ENCODE measurements at regions not wholly inside any gene's neighbourhood (a gene's known extent, or its start where the extent isn't known, plus 50 kb on each side); places are given as distances from the start of the nearest gene placed in this dataset.

DNA sequence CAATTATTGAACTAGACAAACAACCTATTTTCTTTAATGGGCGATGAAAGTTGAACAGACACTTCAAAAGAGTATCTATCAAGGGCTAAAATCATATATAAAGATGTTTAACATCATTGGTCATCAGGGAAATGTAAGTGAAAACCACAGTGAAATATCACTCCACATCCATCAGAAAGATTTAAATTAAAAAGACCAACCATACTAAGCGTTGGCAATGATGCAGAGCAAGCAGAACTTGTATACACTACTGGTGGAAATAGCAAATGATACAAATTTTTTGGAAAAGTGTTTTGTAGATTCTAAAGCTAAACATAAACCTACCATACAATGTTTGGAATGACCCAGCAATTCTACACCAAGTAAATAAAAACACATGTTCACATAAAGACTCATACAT lies 65.9 kb upstream of the THBS1 start:
- in situ Hi-C loops (cut with HindIII; ENCODE audit: extremely low pct_ligation_motif_present, low pct_unique_long_range_greater_than_20kb) = no loop called here
- Histone ChIP-seq H3K9ac (ENCODE audit: insufficient read depth, low read depth, low read length) (no peak overlapping the region), H3K27ac (ENCODE audit: extremely low read length, insufficient read depth, low read length) (no peak overlapping the region), H4K20me1 (ENCODE audit: insufficient read depth, low read length) (no peaks in the 10 kb centered on the region), H3K4me3 (replicated peaks in 1 of 3; ENCODE audit: insufficient read depth in 1 of 3, low read depth in 2 of 3, low read length in 3 of 3) (no peak overlapping the region), H3K27me3 (ENCODE audit: control insufficient read depth in 1 of 2, insufficient read depth in 2 of 2, low read length in 2 of 2) (peaks cover 2 to 35% of the 10 kb centered on the region in 2 experiments; a peak in 3 of 5 replicates), H2AFZ (ENCODE audit: low read length) (no peak overlapping the region), H3K4me1 (ENCODE audit: insufficient read depth, low read length) (no peaks in the 10 kb centered on the region), H3K4me2 (ENCODE audit: low read depth, low read length) (no peak overlapping the region), H3K9me3 (ENCODE audit: low read length) (0 out of 2 replicates have a peak, but pooled peaks cover 5% of the 10 kb centered on the region), H3K79me2 (ENCODE audit: insufficient read depth, low read length) (no peaks in the 10 kb centered on the region), H3K36me3 (replicated peaks in 1 of 2; ENCODE audit: control insufficient read depth in 1 of 2, insufficient read depth in 2 of 2, low read length in 2 of 2) (no peaks in the 10 kb centered on the region)
- POLR2A ChIA-PET = no interaction called here
- 25% methylated on average over 2 of the region's 2 CpGs for WGBS (ENCODE audit: low lambda C conversion rate)
- no TSS peak for BruUV-seq (replicated peaks)
- ATAC-seq (no peak), FAIRE-seq (no peak), DNase-seq (ENCODE audit: low spot score) (no peak)
- intact Hi-C loops (cut with micrococcal nuclease; ENCODE audit: unreplicated experiment) = no loop called here
- CTCF ChIA-PET (ENCODE audit: low intra/inter-chr PET ratio, low total read pairs) = no interaction called here
- no peak for TF ChIP-seq STAG1 (CRISPR knock-in tag; IDR thresholded peaks at IDR 0.05)
- TF ChIP-seq ZNF3 (CRISPR knock-in tag; IDR thresholded peaks at IDR 0.05) = no peak
- no peak for TF ChIP-seq ZNF451 (CRISPR knock-in tag; IDR thresholded peaks at IDR 0.05)
- TF ChIP-seq, protein P1, sequence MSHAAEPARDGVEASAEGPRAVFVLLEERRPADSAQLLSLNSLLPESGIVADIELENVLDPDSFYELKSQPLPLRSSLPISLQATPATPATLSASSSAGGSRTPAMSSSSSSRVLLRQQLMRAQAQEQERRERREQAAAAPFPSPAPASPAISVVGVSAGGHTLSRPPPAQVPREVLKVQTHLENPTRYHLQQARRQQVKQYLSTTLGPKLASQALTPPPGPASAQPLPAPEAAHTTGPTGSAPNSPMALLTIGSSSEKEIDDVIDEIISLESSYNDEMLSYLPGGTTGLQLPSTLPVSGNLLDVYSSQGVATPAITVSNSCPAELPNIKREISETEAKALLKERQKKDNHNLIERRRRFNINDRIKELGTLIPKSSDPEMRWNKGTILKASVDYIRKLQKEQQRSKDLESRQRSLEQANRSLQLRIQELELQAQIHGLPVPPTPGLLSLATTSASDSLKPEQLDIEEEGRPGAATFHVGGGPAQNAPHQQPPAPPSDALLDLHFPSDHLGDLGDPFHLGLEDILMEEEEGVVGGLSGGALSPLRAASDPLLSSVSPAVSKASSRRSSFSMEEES (CRISPR knock-in tag; IDR thresholded peaks at IDR 0.05) = no peak
- TF ChIP-seq MLLT10 (CRISPR knock-in tag; IDR thresholded peaks at IDR 0.05) = no peak
- TF ChIP-seq, protein P2, sequence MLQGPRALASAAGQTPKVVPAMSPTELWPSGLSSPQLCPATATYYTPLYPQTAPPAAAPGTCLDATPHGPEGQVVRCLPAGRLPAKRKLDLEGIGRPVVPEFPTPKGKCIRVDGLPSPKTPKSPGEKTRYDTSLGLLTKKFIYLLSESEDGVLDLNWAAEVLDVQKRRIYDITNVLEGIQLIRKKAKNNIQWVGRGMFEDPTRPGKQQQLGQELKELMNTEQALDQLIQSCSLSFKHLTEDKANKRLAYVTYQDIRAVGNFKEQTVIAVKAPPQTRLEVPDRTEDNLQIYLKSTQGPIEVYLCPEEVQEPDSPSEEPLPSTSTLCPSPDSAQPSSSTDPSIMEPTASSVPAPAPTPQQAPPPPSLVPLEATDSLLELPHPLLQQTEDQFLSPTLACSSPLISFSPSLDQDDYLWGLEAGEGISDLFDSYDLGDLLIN (CRISPR knock-in tag; IDR thresholded peaks at IDR 0.05; ENCODE audit: borderline replicate concordance) = no peak

DNA sequence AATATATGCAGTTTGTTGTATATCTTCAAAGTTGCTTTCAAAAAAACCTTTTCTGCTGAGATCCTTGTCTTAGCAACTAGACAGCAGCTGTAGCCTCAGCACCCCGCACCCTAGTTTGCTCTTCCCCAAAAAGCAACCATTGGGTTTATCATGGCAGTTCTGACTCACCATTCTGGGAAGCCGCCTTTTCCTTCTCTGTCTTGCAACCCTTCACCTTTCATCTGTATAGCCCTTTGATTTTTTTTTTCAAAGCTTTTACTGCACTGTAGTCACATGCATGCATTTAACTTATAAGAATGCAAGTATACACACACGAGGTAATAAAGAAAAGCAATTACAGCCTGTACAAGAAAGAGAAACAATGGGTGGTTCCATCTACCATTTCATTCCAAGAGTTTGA lies 65.1 kb upstream of the THBS1 start:
- no TSS peak for BruUV-seq (replicated peaks)
- no peak for FAIRE-seq

More for the DNA sequence above, 65.1 kb upstream of the THBS1 start:
- no peak overlapping the region for H2AFZ ChIP-seq (ENCODE audit: low read length)
- no peak overlapping the region for H3K4me3 ChIP-seq (replicated peaks in 1 of 3; ENCODE audit: insufficient read depth in 1 of 3, low read depth in 2 of 3, low read length in 3 of 3)
- in situ Hi-C loops (cut with HindIII; ENCODE audit: extremely low pct_ligation_motif_present, low pct_unique_long_range_greater_than_20kb) = no loop called here
- intact Hi-C loops (cut with micrococcal nuclease; ENCODE audit: unreplicated experiment) = no loop called here
- H3K27me3 ChIP-seq (ENCODE audit: control insufficient read depth in 1 of 2, insufficient read depth in 2 of 2, low read length in 2 of 2) = peaks cover 2 to 32% of the 10 kb centered on the region in 2 experiments; a peak in 3 of 5 replicates
- DNase-seq (ENCODE audit: low spot score) (no peak), ATAC-seq (no peak)
- ChIA-PET CTCF (ENCODE audit: low intra/inter-chr PET ratio, low total read pairs) (no interaction called here), POLR2A (no interaction called here)
- H3K4me1 ChIP-seq (ENCODE audit: insufficient read depth, low read length) = no peaks in the 10 kb centered on the region
- WGBS (ENCODE audit: low lambda C conversion rate) = 27% methylated on average over 3 of the region's 3 CpGs
- H3K9me3 ChIP-seq (ENCODE audit: low read length) = 0 out of 2 replicates have a peak, but pooled peaks cover 5% of the 10 kb centered on the region
- H3K27ac ChIP-seq (ENCODE audit: extremely low read length, insufficient read depth, low read length) = no peak overlapping the region
- H3K36me3 ChIP-seq (replicated peaks in 1 of 2; ENCODE audit: control insufficient read depth in 1 of 2, insufficient read depth in 2 of 2, low read length in 2 of 2) = no peaks in the 10 kb centered on the region
- no peak overlapping the region for H3K4me2 ChIP-seq (ENCODE audit: low read depth, low read length)
- H3K79me2 ChIP-seq (ENCODE audit: insufficient read depth, low read length) = no peaks in the 10 kb centered on the region
- no peak overlapping the region for H3K9ac ChIP-seq (ENCODE audit: insufficient read depth, low read depth, low read length)
- TF ChIP-seq ZNF24 (IDR thresholded peaks at IDR 0.05) (no peak), RORA (CRISPR knock-in tag; IDR thresholded peaks at IDR 0.05) (no peak), TEAD2 (CRISPR knock-in tag; IDR thresholded peaks at IDR 0.05) (no peak), ZNF367 (CRISPR knock-in tag; IDR thresholded peaks at IDR 0.05; ENCODE audit: borderline replicate concordance) (no peak)
- TF ChIP-seq, protein P3, sequence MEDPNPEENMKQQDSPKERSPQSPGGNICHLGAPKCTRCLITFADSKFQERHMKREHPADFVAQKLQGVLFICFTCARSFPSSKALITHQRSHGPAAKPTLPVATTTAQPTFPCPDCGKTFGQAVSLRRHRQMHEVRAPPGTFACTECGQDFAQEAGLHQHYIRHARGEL (CRISPR knock-in tag; IDR thresholded peaks at IDR 0.05) = no peak
- TF ChIP-seq, protein P4, sequence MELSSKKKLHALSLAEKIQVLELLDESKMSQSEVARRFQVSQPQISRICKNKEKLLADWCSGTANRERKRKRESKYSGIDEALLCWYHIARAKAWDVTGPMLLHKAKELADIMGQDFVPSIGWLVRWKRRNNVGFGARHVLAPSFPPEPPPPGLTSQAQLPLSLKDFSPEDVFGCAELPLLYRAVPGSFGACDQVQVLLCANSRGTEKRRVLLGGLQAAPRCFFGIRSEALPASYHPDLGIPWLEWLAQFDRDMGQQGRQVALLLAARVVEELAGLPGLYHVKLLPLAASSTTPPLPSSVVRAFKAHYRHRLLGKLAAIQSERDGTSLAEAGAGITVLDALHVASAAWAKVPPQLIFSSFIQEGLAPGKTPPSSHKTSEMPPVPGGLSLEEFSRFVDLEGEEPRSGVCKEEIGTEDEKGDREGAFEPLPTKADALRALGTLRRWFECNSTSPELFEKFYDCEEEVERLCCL (CRISPR knock-in tag; IDR thresholded peaks at IDR 0.05; ENCODE audit: borderline replicate concordance) = no peak
- H4K20me1 ChIP-seq (ENCODE audit: insufficient read depth, low read length) = no peaks in the 10 kb centered on the region
